ENCODE measurements at regions not wholly inside any gene's neighbourhood (a gene's known extent, or its start where the extent isn't known, plus 50 kb on each side); places are given as distances from the start of the nearest gene placed in this dataset.

GRCh38 chr4:18815081-18815778 lies 793.7 kb upstream of the LCORL start:
- H3K36me3 ChIP-seq, result no peaks in the 10 kb centered on the region
- no peaks in the 10 kb centered on the region for H3K4me1 ChIP-seq
- H3K9me3 ChIP-seq (replicated peaks), result no peaks in the 10 kb centered on the region
- no peak overlapping the region for H3K27ac ChIP-seq
- H3K4me3 ChIP-seq, result no peak overlapping the region
- no peaks in the 10 kb centered on the region for H3K27me3 ChIP-seq
- DNase-seq, result no peak

- H3K27me3 ChIP-seq, result no peaks in the 10 kb centered on the region
- no peak for DNase-seq
- no peaks in the 10 kb centered on the region for H3K9me3 ChIP-seq (replicated peaks)
- no peaks in the 10 kb centered on the region for H3K4me1 ChIP-seq
- no peak overlapping the region for H3K27ac ChIP-seq
- H3K36me3 ChIP-seq, result no peaks in the 10 kb centered on the region
- H3K4me3 ChIP-seq, result no peak overlapping the region
Measured at GRCh38 chr4:18813771-18814170, 792.2 kb upstream of the LCORL start.

- no peaks in the 10 kb centered on the region for H3K27me3 ChIP-seq
- no peaks in the 10 kb centered on the region for H3K36me3 ChIP-seq
- DNase-seq, result no peak
- no peaks in the 10 kb centered on the region for H3K4me1 ChIP-seq
- no peak overlapping the region for H3K27ac ChIP-seq
- no peak overlapping the region for H3K4me3 ChIP-seq
- no peaks in the 10 kb centered on the region for H3K9me3 ChIP-seq (replicated peaks)
Measured at GRCh38 chr4:18813055-18813454, 791.5 kb upstream of the LCORL start.

DNA sequence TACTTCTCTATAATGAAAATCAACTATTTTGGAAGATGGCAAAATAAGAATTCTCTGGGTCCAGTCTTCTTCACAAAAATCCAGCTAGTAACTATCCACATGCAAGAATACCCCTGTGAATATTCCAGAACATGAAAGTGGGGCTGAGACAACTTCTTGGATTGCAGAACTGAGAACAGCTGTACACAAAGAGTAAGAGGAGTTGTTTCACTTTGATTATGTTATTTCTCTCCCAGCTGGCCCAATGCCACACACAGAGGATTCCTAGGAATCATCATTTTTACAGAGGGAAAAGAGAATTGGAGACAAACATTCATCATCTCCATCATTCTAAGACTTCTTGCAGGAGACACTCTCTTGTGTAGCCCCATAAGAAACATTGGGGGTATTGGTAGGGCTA lies 782.2 kb upstream of the LCORL start:
- no peak for DNase-seq
- H3K36me3 ChIP-seq, result no peaks in the 10 kb centered on the region
- no peaks in the 10 kb centered on the region for H3K9me3 ChIP-seq (replicated peaks)
- H3K4me3 ChIP-seq, result no peak overlapping the region
- H3K27me3 ChIP-seq, result no peaks in the 10 kb centered on the region
- no peak overlapping the region for H3K27ac ChIP-seq
- H3K4me1 ChIP-seq, result no peaks in the 10 kb centered on the region

DNA sequence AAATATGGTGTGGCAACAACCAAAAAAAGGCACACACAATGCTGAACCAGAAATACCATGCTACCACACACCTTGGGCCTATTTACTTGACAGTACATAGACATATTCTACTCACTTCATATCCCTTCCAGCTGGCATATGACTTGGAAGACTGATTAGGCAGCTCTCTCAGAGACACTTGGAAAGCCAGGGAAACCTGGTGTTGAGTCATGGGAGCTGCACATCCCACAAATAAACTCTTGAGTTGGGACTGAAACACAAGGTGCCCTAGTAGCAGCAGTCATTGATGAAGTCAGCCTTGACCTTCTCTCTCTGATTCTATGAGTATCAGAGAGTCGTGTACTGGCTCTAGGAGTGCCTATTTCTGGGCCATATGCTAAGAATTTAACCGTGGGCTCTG lies 776.6 kb upstream of the LCORL start:
- Histone ChIP-seq H3K4me3 (no peak overlapping the region), H3K36me3 (no peaks in the 10 kb centered on the region), H3K9me3 (replicated peaks) (no peaks in the 10 kb centered on the region), H3K4me1 (no peaks in the 10 kb centered on the region), H3K27me3 (no peaks in the 10 kb centered on the region), H3K27ac (no peak overlapping the region)
- no peak for DNase-seq

- Histone ChIP-seq H3K36me3 (no peaks in the 10 kb centered on the region), H3K9me3 (replicated peaks) (no peaks in the 10 kb centered on the region), H3K27ac (no peak overlapping the region), H3K4me1 (no peaks in the 10 kb centered on the region), H3K4me3 (no peak overlapping the region), H3K27me3 (no peaks in the 10 kb centered on the region)
- no peak for DNase-seq
Measured at GRCh38 chr4:18795794-18796193, 774.2 kb upstream of the LCORL start.

GRCh38 chr4:18777190-18777930 lies 755.8 kb upstream of the LCORL start:
- no peak overlapping the region for H3K27ac ChIP-seq
- DNase-seq, result no peak
- H3K4me1 ChIP-seq, result no peaks in the 10 kb centered on the region
- no peaks in the 10 kb centered on the region for H3K27me3 ChIP-seq
- H3K9me3 ChIP-seq (replicated peaks), result no peaks in the 10 kb centered on the region
- H3K36me3 ChIP-seq, result no peaks in the 10 kb centered on the region
- H3K4me3 ChIP-seq, result no peak overlapping the region

- H3K4me1 ChIP-seq, result no peaks in the 10 kb centered on the region
- no peak overlapping the region for H3K27ac ChIP-seq
- no peak for DNase-seq
- H3K36me3 ChIP-seq, result no peaks in the 10 kb centered on the region
- H3K4me3 ChIP-seq, result no peak overlapping the region
- H3K27me3 ChIP-seq, result no peaks in the 10 kb centered on the region
- no peaks in the 10 kb centered on the region for H3K9me3 ChIP-seq (replicated peaks)
Measured at GRCh38 chr4:18767921-18768320, 746.4 kb upstream of the LCORL start.

DNA sequence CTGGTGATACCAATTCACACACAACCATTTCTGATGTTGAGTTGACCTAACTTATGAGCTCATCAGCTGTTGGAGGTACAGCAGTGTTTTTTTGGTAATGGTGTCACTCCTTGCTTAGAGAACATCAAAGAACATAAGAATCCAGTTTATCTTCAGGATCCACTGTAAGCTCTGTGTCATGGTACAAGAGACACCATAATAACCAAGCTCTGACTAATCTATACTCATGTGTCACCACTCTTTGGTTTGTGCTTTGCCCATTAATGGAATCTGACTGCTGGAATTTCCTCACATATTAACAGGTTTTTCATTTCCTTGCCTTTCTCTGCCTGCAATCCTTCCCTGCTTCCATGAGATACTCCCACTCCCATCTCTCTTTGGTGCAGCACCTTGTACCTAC lies 735.1 kb upstream of the LCORL start:
- Histone ChIP-seq H3K27ac (no peak overlapping the region), H3K9me3 (replicated peaks) (no peaks in the 10 kb centered on the region), H3K27me3 (no peaks in the 10 kb centered on the region), H3K36me3 (no peaks in the 10 kb centered on the region), H3K4me1 (no peaks in the 10 kb centered on the region), H3K4me3 (no peak overlapping the region)
- no peak for DNase-seq

DNA sequence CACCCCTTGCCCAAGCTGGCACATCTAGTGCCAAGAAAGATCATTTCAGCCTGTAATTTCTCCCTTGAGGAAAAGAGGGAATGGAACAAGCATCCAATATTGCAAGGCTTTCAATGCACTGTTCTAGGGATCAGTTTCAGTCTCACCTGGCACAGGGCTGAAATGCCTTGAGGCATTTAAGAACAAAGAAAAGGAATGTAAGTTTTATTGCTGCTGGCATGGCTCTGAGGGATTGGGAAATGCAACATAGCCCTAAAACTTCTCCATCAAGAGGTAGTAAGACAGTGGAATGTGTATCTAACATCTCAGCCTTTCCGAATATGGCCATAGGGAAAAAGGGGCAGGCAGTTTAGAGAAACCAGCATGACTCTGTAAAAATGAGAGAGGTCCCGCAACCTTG lies 732.6 kb upstream of the LCORL start:
- H3K27me3 ChIP-seq, result no peaks in the 10 kb centered on the region
- no peaks in the 10 kb centered on the region for H3K36me3 ChIP-seq
- H3K4me3 ChIP-seq, result no peak overlapping the region
- no peaks in the 10 kb centered on the region for H3K4me1 ChIP-seq
- DNase-seq, result no peak
- no peak overlapping the region for H3K27ac ChIP-seq
- H3K9me3 ChIP-seq (replicated peaks), result no peaks in the 10 kb centered on the region

- DNase-seq, result no peak
- no peaks in the 10 kb centered on the region for H3K4me1 ChIP-seq
- H3K4me3 ChIP-seq, result no peak overlapping the region
Measured at GRCh38 chr4:18751083-18751482, 729.5 kb upstream of the LCORL start.

GRCh38 chr4:18749391-18749790 lies 727.8 kb upstream of the LCORL start:
- Histone ChIP-seq H3K9me3 (replicated peaks) (no peaks in the 10 kb centered on the region), H3K4me3 (no peak overlapping the region), H3K27ac (no peak overlapping the region), H3K36me3 (no peaks in the 10 kb centered on the region), H3K4me1 (no peaks in the 10 kb centered on the region), H3K27me3 (no peaks in the 10 kb centered on the region)
- DNase-seq, result no peak

More at GRCh38 chr4:18751083-18751482, 729.5 kb upstream of the LCORL start:
- H3K9me3 ChIP-seq (replicated peaks), result no peaks in the 10 kb centered on the region
- H3K36me3 ChIP-seq, result no peaks in the 10 kb centered on the region
- no peak overlapping the region for H3K27ac ChIP-seq
- H3K27me3 ChIP-seq, result no peaks in the 10 kb centered on the region

GRCh38 chr4:18736551-18736950 lies 715.0 kb upstream of the LCORL start:
- no peaks in the 10 kb centered on the region for H3K9me3 ChIP-seq (replicated peaks)
- H3K27ac ChIP-seq, result no peak overlapping the region
- no peak for DNase-seq
- no peaks in the 10 kb centered on the region for H3K27me3 ChIP-seq
- H3K4me3 ChIP-seq, result no peak overlapping the region
- no peaks in the 10 kb centered on the region for H3K4me1 ChIP-seq
- H3K36me3 ChIP-seq, result no peaks in the 10 kb centered on the region

DNA sequence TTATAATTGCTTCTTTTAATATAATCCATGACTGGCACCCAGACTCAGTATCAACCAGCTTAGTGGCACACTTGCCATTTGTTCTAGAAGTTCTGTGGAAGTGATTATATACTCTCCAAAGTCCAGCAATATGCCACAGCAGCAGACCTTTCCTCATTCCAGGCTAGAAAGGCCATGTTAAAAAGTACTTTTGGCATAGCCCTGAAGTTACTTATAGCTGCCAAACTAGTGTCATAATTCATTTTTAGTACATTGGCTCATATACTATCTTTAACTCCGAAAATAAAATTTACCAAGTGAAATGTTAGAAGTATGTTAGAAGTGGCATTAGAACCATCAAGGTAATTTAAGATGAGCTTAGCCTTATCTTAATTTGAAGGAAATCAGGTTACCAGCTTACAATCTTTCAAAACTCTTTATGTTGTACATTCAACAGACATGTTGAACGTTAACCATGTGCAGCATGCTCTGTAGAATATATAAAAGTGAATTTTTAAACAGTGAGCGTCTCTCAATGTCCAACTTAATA lies 714.2 kb upstream of the LCORL start:
- Histone ChIP-seq H3K36me3 (no peaks in the 10 kb centered on the region), H3K4me3 (no peak overlapping the region), H3K4me1 (no peaks in the 10 kb centered on the region), H3K27ac (no peak overlapping the region), H3K27me3 (no peaks in the 10 kb centered on the region), H3K9me3 (replicated peaks) (no peaks in the 10 kb centered on the region)
- DNase-seq, result no peak

- Histone ChIP-seq H3K36me3 (no peaks in the 10 kb centered on the region), H3K4me3 (no peak overlapping the region), H3K27ac (no peak overlapping the region), H3K4me1 (no peaks in the 10 kb centered on the region), H3K9me3 (replicated peaks) (no peaks in the 10 kb centered on the region), H3K27me3 (no peaks in the 10 kb centered on the region)
- no peak for DNase-seq
Measured at GRCh38 chr4:18734405-18734804, 712.9 kb upstream of the LCORL start.

- Histone ChIP-seq H3K27me3 (no peaks in the 10 kb centered on the region), H3K4me3 (no peak overlapping the region), H3K9me3 (replicated peaks) (no peaks in the 10 kb centered on the region), H3K4me1 (no peaks in the 10 kb centered on the region), H3K27ac (no peak overlapping the region), H3K36me3 (no peaks in the 10 kb centered on the region)
- peak in 1 of 2 experiments; percentile 17 for DNase-seq
Measured at GRCh38 chr4:18733961-18734360, 712.4 kb upstream of the LCORL start.

Data from SJCRH30 (cell line).